ENCODE measurements at regions not wholly inside any gene's neighbourhood (a gene's known extent, or its start where the extent isn't known, plus 50 kb on each side); places are given as distances from the start of the nearest gene placed in this dataset.

- WGBS, 2 donors, result 90 to 93% methylated on average over 1 of the region's 1 CpG
- no peaks in the 10 kb centered on the region for H3K27me3 ChIP-seq
- no peak for DNase-seq
Observed at GRCh38 chr4:114365591-114365990, 233.0 kb upstream of the UGT8 start.

DNA sequence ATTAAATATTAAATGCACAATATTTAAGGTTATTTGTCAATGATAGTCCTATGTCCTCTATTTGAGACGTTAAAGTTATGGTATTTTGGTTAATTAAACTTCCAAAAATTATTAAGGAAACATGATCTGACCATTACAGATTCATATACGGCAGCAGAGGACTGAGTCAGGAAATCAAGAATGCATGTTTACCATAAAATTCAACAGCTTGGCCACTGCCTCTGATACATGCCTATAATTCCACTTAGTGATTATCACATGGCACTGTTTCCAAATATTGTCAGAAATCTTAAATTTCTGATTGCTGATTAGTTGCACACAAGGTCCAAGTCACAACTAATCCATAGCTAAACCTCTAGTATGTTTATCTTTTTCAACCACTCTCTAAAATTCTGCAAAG is 232.2 kb upstream of the UGT8 start:
- no peak overlapping the region for H3K4me3 ChIP-seq
- no peaks in the 10 kb centered on the region for H3K4me1 ChIP-seq
- H3K27ac ChIP-seq, result no peak overlapping the region
- TF ChIP-seq POLR2A (IDR thresholded peaks at IDR 0.05) (no peak), CTCF (IDR thresholded peaks at IDR 0.05) (no peak)
- WGBS, 2 donors, result 84 to 86% methylated on average over 2 of the region's 2 CpGs
- intact Hi-C loops (cut with DNase I; ENCODE audit: low total_unique reads), result no loop called here
- no peak for DNase-seq
- H3K9me3 ChIP-seq, result no peaks in the 10 kb centered on the region
- no peaks in the 10 kb centered on the region for H3K27me3 ChIP-seq
- no peaks in the 10 kb centered on the region for H3K36me3 ChIP-seq (ENCODE audit: low read depth, missing control alignments)

More at GRCh38 chr4:114365591-114365990, 233.0 kb upstream of the UGT8 start:
- Histone ChIP-seq H3K36me3 (ENCODE audit: low read depth, missing control alignments) (no peaks in the 10 kb centered on the region), H3K9me3 (no peaks in the 10 kb centered on the region), H3K4me3 (no peak overlapping the region), H3K4me1 (no peaks in the 10 kb centered on the region), H3K27ac (no peak overlapping the region)
- intact Hi-C loops (cut with DNase I; ENCODE audit: low total_unique reads), result no loop called here
- no peak for TF ChIP-seq CTCF (IDR thresholded peaks at IDR 0.05)
- TF ChIP-seq POLR2A (IDR thresholded peaks at IDR 0.05), result no peak

- H3K36me3 ChIP-seq (ENCODE audit: low read depth, missing control alignments), result no peaks in the 10 kb centered on the region
- WGBS, 2 donors, result 56 to 65% methylated on average over 1 of the region's 1 CpG
- DNase-seq, result no peak
- H3K27ac ChIP-seq, result no peak overlapping the region
- TF ChIP-seq POLR2A (IDR thresholded peaks at IDR 0.05) (no peak), CTCF (IDR thresholded peaks at IDR 0.05) (no peak)
- H3K4me3 ChIP-seq, result no peak overlapping the region
- intact Hi-C loops (cut with DNase I; ENCODE audit: low total_unique reads), result no loop called here
- no peaks in the 10 kb centered on the region for H3K4me1 ChIP-seq
- H3K9me3 ChIP-seq, result no peaks in the 10 kb centered on the region
- no peaks in the 10 kb centered on the region for H3K27me3 ChIP-seq
Observed at GRCh38 chr4:114368751-114369150, 229.9 kb upstream of the UGT8 start.

- intact Hi-C loops (cut with DNase I; ENCODE audit: low total_unique reads), result no loop called here
- H3K4me1 ChIP-seq, result no peaks in the 10 kb centered on the region
- no peaks in the 10 kb centered on the region for H3K9me3 ChIP-seq
- no peak for TF ChIP-seq CTCF (IDR thresholded peaks at IDR 0.05)
- TF ChIP-seq POLR2A (IDR thresholded peaks at IDR 0.05), result no peak
- WGBS, 2 donors, result 67 to 71% methylated on average over 1 of the region's 1 CpG
- no peaks in the 10 kb centered on the region for H3K27me3 ChIP-seq
- DNase-seq, result no peak
- no peak overlapping the region for H3K4me3 ChIP-seq
- H3K36me3 ChIP-seq (ENCODE audit: low read depth, missing control alignments), result no peaks in the 10 kb centered on the region
- H3K27ac ChIP-seq, result no peak overlapping the region
Observed at GRCh38 chr4:114373508-114373907, 225.1 kb upstream of the UGT8 start.

DNA sequence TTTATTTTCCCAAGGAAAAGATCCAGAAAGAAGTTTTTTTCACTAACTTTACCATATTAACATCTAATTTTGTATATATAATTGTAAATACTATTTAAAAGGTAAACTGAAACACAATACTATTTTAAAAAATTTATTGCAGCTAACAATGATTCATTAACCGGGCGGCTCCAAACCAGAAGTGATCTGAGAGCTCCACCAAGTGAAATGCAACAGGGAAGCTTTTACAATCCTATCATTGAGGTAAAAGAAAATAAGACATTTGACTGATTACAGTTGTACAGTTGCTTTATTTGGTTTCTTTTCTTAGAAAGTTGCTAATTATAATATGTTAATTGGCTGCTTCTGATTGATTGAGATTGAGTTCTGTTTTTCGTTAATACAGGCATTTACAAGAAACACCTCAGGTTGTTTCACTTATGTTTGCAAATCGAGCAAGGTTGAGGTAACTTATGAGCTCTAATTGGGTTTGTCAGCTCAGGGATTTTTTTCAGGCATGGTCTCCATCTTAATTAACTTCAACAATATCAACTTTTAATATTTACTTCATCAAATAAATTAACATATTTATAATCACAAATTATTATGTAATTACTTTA is 220.2 kb upstream of the UGT8 start:
- Histone ChIP-seq H3K4me1 (no peaks in the 10 kb centered on the region), H3K9me3 (no peaks in the 10 kb centered on the region), H3K36me3 (ENCODE audit: low read depth, missing control alignments) (no peaks in the 10 kb centered on the region), H3K4me3 (no peak overlapping the region), H3K27me3 (no peaks in the 10 kb centered on the region), H3K27ac (no peak overlapping the region)
- intact Hi-C loops (cut with DNase I; ENCODE audit: low total_unique reads), result no loop called here
- WGBS, 2 donors, result 65 to 67% methylated on average over 4 of the region's 4 CpGs
- DNase-seq, result no peak
- no peak for TF ChIP-seq POLR2A (IDR thresholded peaks at IDR 0.05)
- no peak for TF ChIP-seq CTCF (IDR thresholded peaks at IDR 0.05)

Data from testis (tissue), 2 donors.